HCT116 (cell line): ENCODE measurements at regions not wholly inside any gene's neighbourhood (a gene's known extent, or its start where the extent isn't known, plus 50 kb on each side); places are given as distances from the start of the nearest gene placed in this dataset.

Source experiments
- ATAC-seq: fragments of 200-7000 bp; cut with Tn5 transposase; 2 replicates; pipeline ENCODE4 v1.9.1; 2020; ENCODE audit warnings: mild to moderate bottlenecking, moderate library complexity
- BruUV-seq: library from RNA; stranded (reverse); fragments of 400-500 nt; replicated peaks from 2 replicates; lab custom pipeline; 2021; lab: Mats Ljungman, UMichigan
- CTCF ChIA-PET: fragments of 300-600 bp; sonication (Branson Sonifier 250); formaldehyde crosslinking; loops from one replicate; lab custom pipeline; 2021; ENCODE audit warnings: antibody characterized with exemption; lab: Charles Lee
- POLR2A ChIA-PET: fragments of 300-600, 350-600 bp; sonication (Branson Sonifier 250); formaldehyde crosslinking; loops from one replicate; lab custom pipeline; 2021; ENCODE audit warnings: antibody characterized with exemption; lab: Charles Lee
- RAD21 ChIA-PET, 2 experiments: fragments of 300-600 bp; sonication (Branson Sonifier 250); formaldehyde crosslinking; loops; one replicate each; lab custom pipeline; 2023; ENCODE audit warnings: low total read pairs in 2 of 2; ENCODE audit not compliant: uncharacterized antibody in 2 of 2, unreplicated experiment in 2 of 2, low non-redundant PET in 1 of 2; lab: Charles Lee
- DNase-seq: peaks from one replicate; pipeline ENCODE4 v3.0.0-alpha.2; 2010; ENCODE audit warnings: low read depth, low spot score
- H2AFZ ChIP-seq: fragments of 200-600 bp; shearing (Covaris generic), sonication (generic); 2 replicates; pipeline ENCODE4 v1.6.1; 2017; ENCODE audit warnings: low read depth, mixed run types, mixed read lengths, antibody characterized with exemption, low read length; ENCODE audit not compliant: poor library complexity, severe bottlenecking
- H3K27ac ChIP-seq: 2 replicates; pipeline ENCODE4 v1.5.1; 2012; ENCODE audit warnings: low read depth, low read length
- H3K27me3 ChIP-seq: fragments of 200-600 bp; sonication (generic); 2 replicates; pipeline ENCODE4 v1.6.1; 2016; ENCODE audit warnings: mixed run types, low read length, mixed read lengths; ENCODE audit not compliant: insufficient read depth
- H3K36me3 ChIP-seq, 2 experiments: fragments of 200-500 bp in 1 of 2; fragments of 200-600 bp in 1 of 2; sonication (Bioruptor generic) in 1 of 2; sonication (generic) in 1 of 2; 2 replicates each; pipeline versions ENCODE4 v1.5.1 to v1.6.1; 2014 to 2016; ENCODE audit warnings: low read length in 2 of 2, inconsistent platforms in 1 of 2, mixed read lengths in 1 of 2, mixed run types in 1 of 2; ENCODE audit not compliant: insufficient read depth in 2 of 2, control insufficient read depth in 1 of 2
- H3K4me1 ChIP-seq, 2 experiments: fragments of 200-600 bp in 1 of 2; sonication (generic) in 1 of 2; 2 replicates each; pipeline versions ENCODE4 v1.5.1 to v1.6.1; 2012 to 2017; ENCODE audit warnings: low read length in 2 of 2, inconsistent platforms in 1 of 2, mild to moderate bottlenecking in 1 of 2, mixed read lengths in 1 of 2, mixed run types in 1 of 2, moderate library complexity in 1 of 2; ENCODE audit not compliant: insufficient read depth in 2 of 2, control insufficient read depth in 1 of 2
- H3K4me2 ChIP-seq: fragments of 200-600 bp; sonication (generic); 2 replicates; pipeline ENCODE4 v1.6.1; 2017; ENCODE audit warnings: mixed run types, low read length, mixed read lengths
- H3K4me3 ChIP-seq, 2 experiments: fragments of 200-600 bp in 1 of 2; sonication (generic) in 1 of 2; replicated peaks in 1 of 2; 2 replicates each; pipeline ENCODE4 v1.5.1; 2011 to 2016; ENCODE audit warnings: low read length in 2 of 2, control low read depth in 1 of 2, low read depth in 1 of 2, mild to moderate bottlenecking in 1 of 2, mixed read lengths in 1 of 2, mixed run types in 1 of 2
- H3K79me2 ChIP-seq: fragments of 200-600 bp; sonication (generic); 2 replicates; pipeline ENCODE4 v1.6.1; 2017; ENCODE audit warnings: mild to moderate bottlenecking, mixed run types, low read length, moderate library complexity, mixed read lengths; ENCODE audit not compliant: insufficient read depth
- H3K9ac ChIP-seq: fragments of 200-600 bp; sonication (generic); 2 replicates; pipeline ENCODE4 v1.6.1; 2016; ENCODE audit warnings: low read length, mixed read lengths
- H3K9me2 ChIP-seq: fragments of 200-600 bp; sonication (generic), shearing (Covaris generic); 2 replicates; pipeline ENCODE4 v1.6.1; 2017; ENCODE audit warnings: mixed run types, mild to moderate bottlenecking, moderate library complexity; ENCODE audit not compliant: insufficient read depth
- H3K9me3 ChIP-seq, 2 experiments: fragments of 200-500 bp in 1 of 2; fragments of 200-600 bp in 1 of 2; sonication (Bioruptor generic) in 1 of 2; sonication (generic) in 1 of 2; 2 replicates each; pipeline ENCODE4 v1.6.1; 2014 to 2017; ENCODE audit warnings: low read length in 2 of 2, mixed read lengths in 2 of 2, inconsistent platforms in 1 of 2, low read depth in 1 of 2, mild to moderate bottlenecking in 1 of 2, mixed run types in 1 of 2, moderate library complexity in 1 of 2; ENCODE audit not compliant: control insufficient read depth in 1 of 2, insufficient read depth in 1 of 2
- H4K20me1 ChIP-seq: fragments of 200-600 bp; sonication (generic), shearing (Covaris generic); 2 replicates; pipeline ENCODE4 v1.6.1; 2017; ENCODE audit warnings: mixed run types, mild to moderate bottlenecking, moderate library complexity; ENCODE audit not compliant: insufficient read depth
- ATF3 ChIP-seq: IDR thresholded peaks from 2 replicates; pipeline ENCODE4 v1.6.1; 2012
- CBX3 ChIP-seq: IDR thresholded peaks from 2 replicates; pipeline ENCODE4 v1.6.1; 2012; ENCODE audit warnings: low read depth
- ELF1 ChIP-seq: IDR thresholded peaks from 2 replicates; pipeline ENCODE4 v1.6.1; 2012; ENCODE audit warnings: low read depth, borderline replicate concordance
- EZH2 ChIP-seq: fragments of 200-600 bp; sonication (generic); IDR thresholded peaks from 2 replicates; pipeline ENCODE4 v1.6.1; 2017; ENCODE audit warnings: antibody characterized with exemption, mixed run types
- FOSL1 ChIP-seq: IDR thresholded peaks from 2 replicates; pipeline ENCODE4 v1.6.1; 2012; ENCODE audit warnings: low read depth
- JUND ChIP-seq: IDR thresholded peaks from 2 replicates; pipeline ENCODE4 v1.6.1; 2012
- REST ChIP-seq: IDR thresholded peaks from 2 replicates; pipeline ENCODE4 v1.6.1; 2012; ENCODE audit warnings: low read depth
- SIN3A ChIP-seq: IDR thresholded peaks from 2 replicates; pipeline ENCODE4 v1.6.1; 2012; ENCODE audit warnings: low read depth
- SP1 ChIP-seq: IDR thresholded peaks from 2 replicates; pipeline ENCODE4 v1.6.1; 2012; ENCODE audit warnings: low read depth
- SRF ChIP-seq: IDR thresholded peaks from 2 replicates; pipeline ENCODE4 v1.6.1; 2012; ENCODE audit warnings: low read depth
- TCF7L2 ChIP-seq: IDR thresholded peaks from 2 replicates; pipeline ENCODE4 v1.7.0; 2011; ENCODE audit warnings: borderline replicate concordance, inconsistent platforms; ENCODE audit not compliant: insufficient read depth, insufficient read length; ENCODE audit errors: extremely low read depth
- YY1 ChIP-seq: IDR thresholded peaks from 2 replicates; pipeline ENCODE4 v1.6.1; 2011; ENCODE audit warnings: low read length, low read depth, moderate library complexity, mild to moderate bottlenecking; ENCODE audit not compliant: insufficient replicate concordance; ENCODE audit errors: extremely low read depth
- ZBTB33 ChIP-seq: IDR thresholded peaks from 2 replicates; pipeline ENCODE4 v1.6.1; 2011; ENCODE audit warnings: mild to moderate bottlenecking, low read length, moderate library complexity; ENCODE audit not compliant: insufficient replicate concordance; ENCODE audit errors: extremely low read depth
- intact Hi-C: fragments of 100-400 bp; cut with micrococcal nuclease; formaldehyde crosslinking; loops from 2 replicates; pipeline ENCODE4 v1.10.0; 2022

GRCh38 chr9:96047116-96047639, 171.7 kb downstream of the ERCC6L2 start:
- Histone ChIP-seq H3K9ac (no peak overlapping the region), H3K4me3 (no peak overlapping the region), H3K27ac (no peak overlapping the region), H3K9me2 (no peaks in the 10 kb centered on the region), H3K4me1 (no peaks in the 10 kb centered on the region), H2AFZ (no peak overlapping the region), H3K4me2 (no peak overlapping the region), H3K27me3 (no peaks in the 10 kb centered on the region), H4K20me1 (no peaks in the 10 kb centered on the region), H3K9me3 (no peaks in the 10 kb centered on the region), H3K79me2 (no peaks in the 10 kb centered on the region), H3K36me3 (no peaks in the 10 kb centered on the region)
- intact Hi-C loops = no loop called here
- no peak for TF ChIP-seq REST
- no peak for TF ChIP-seq FOSL1
- no peak for TF ChIP-seq ELF1
- TF ChIP-seq ATF3 = no peak
- no peak for TF ChIP-seq CBX3
- ChIA-PET POLR2A (no interaction called here), CTCF (no interaction called here), RAD21 (no interaction called here)
- ATAC-seq (no peak), DNase-seq (no peak)
- no TSS peak for BruUV-seq

GRCh38 chr9:96045811-96046210, 170.3 kb downstream of the ERCC6L2 start:
- H3K27ac ChIP-seq = no peak overlapping the region
- no peaks in the 10 kb centered on the region for H4K20me1 ChIP-seq
- no peak overlapping the region for H3K4me2 ChIP-seq
- H3K9ac ChIP-seq = no peak overlapping the region
- H3K9me3 ChIP-seq = no peaks in the 10 kb centered on the region
- no peaks in the 10 kb centered on the region for H3K4me1 ChIP-seq
- no peaks in the 10 kb centered on the region for H3K27me3 ChIP-seq
- CTCF ChIA-PET = no interaction called here
- H3K4me3 ChIP-seq = no peak overlapping the region
- intact Hi-C loops = no loop called here
- no peak for TF ChIP-seq SRF
- TF ChIP-seq TCF7L2 = no peak
- TF ChIP-seq FOSL1 = no peak
- no peak for TF ChIP-seq EZH2
- TF ChIP-seq ZBTB33 = no peak
- no peak for TF ChIP-seq YY1
- TF ChIP-seq JUND = no peak
- no peak for TF ChIP-seq SP1
- no peak for TF ChIP-seq SIN3A
- TF ChIP-seq, all 23 proteins: peak for 0
- Histone ChIP-seq H3K79me2 (no peaks in the 10 kb centered on the region), H3K36me3 (no peaks in the 10 kb centered on the region), H2AFZ (no peak overlapping the region), H3K9me2 (no peaks in the 10 kb centered on the region)
- RAD21 ChIA-PET = no interaction called here
- ATAC-seq (no peak), DNase-seq (no peak)
- POLR2A ChIA-PET = no interaction called here
- no TSS peak for BruUV-seq
